Osteoblast (primary cell): ENCODE measurements at regions not wholly inside any gene's neighbourhood (a gene's known extent, or its start where the extent isn't known, plus 50 kb on each side); places are given as distances from the start of the nearest gene placed in this dataset.

Experiments
- DNase-seq: peaks from one replicate; pipeline ENCODE4 v3.0.0; 2011; ENCODE audit warnings: low spot score, mixed read lengths; ENCODE audit not compliant: insufficient read length; ENCODE audit errors: missing footprints
- H2AFZ ChIP-seq: 2 replicates; pipeline ENCODE4 v1.6.0; 2011; ENCODE audit warnings: mild to moderate bottlenecking, low read length
- H3K27ac ChIP-seq: 2 replicates; pipeline ENCODE4 v1.5.1; 2011; ENCODE audit warnings: mild to moderate bottlenecking, low read depth, low read length, moderate library complexity
- H3K27me3 ChIP-seq: 2 replicates; pipeline ENCODE4 v1.6.0; 2012; ENCODE audit warnings: mild to moderate bottlenecking, control low read depth, inconsistent platforms, low read length, moderate library complexity; ENCODE audit not compliant: insufficient read depth
- H3K36me3 ChIP-seq: 2 replicates; pipeline ENCODE4 v1.5.1; 2011; ENCODE audit warnings: mild to moderate bottlenecking, low read length, control low read depth, moderate library complexity; ENCODE audit not compliant: insufficient read depth
- H3K4me1 ChIP-seq: 2 replicates; pipeline ENCODE4 v1.5.1; 2011; ENCODE audit warnings: mild to moderate bottlenecking, low read length, control low read depth, moderate library complexity; ENCODE audit not compliant: insufficient read depth
- H3K4me2 ChIP-seq: 2 replicates; pipeline ENCODE4 v1.6.0; 2011; ENCODE audit warnings: mild to moderate bottlenecking, low read length; ENCODE audit not compliant: insufficient read depth
- H3K4me3 ChIP-seq: fragments of 200-600 bp; sonication (generic); 3 replicates; pipeline ENCODE4 v1.5.1; 2012; ENCODE audit warnings: mild to moderate bottlenecking, low read length, inconsistent platforms; ENCODE audit not compliant: insufficient read depth
- H3K79me2 ChIP-seq: 2 replicates; pipeline ENCODE4 v1.6.0; 2012; ENCODE audit warnings: mild to moderate bottlenecking, low read length, control low read depth, inconsistent platforms; ENCODE audit not compliant: insufficient read depth
- H3K9me3 ChIP-seq: 2 replicates; pipeline ENCODE4 v1.5.1; 2011; ENCODE audit warnings: low read depth, low read length, control low read depth
- H4K20me1 ChIP-seq: 2 replicates; pipeline ENCODE4 v1.6.0; 2012; ENCODE audit warnings: mild to moderate bottlenecking, low read length, control low read depth; ENCODE audit not compliant: insufficient read depth
- CTCF ChIP-seq: IDR thresholded peaks from 2 replicates; pipeline ENCODE4 v1.5.1; 2011; ENCODE audit warnings: mild to moderate bottlenecking, low read depth, low read length, moderate library complexity; ENCODE audit errors: extremely low read depth

- Histone ChIP-seq H3K27me3 (no peaks in the 10 kb centered on the region), H3K27ac (no peak overlapping the region), H4K20me1 (no peaks in the 10 kb centered on the region), H3K4me3 (no peak overlapping the region), H3K79me2 (no peaks in the 10 kb centered on the region), H3K36me3 (no peaks in the 10 kb centered on the region), H2AFZ (no peak overlapping the region), H3K4me1 (no peaks in the 10 kb centered on the region), H3K4me2 (no peak overlapping the region), H3K9me3 (peaks cover 2% of the 10 kb centered on the region)
- DNase-seq = no peak
- TF ChIP-seq CTCF = no peak
Measured at GRCh38 chr2:35504419-35504818, 851.2 kb upstream of the CRIM1 start.

GRCh38 chr2:35503738-35504199 is 851.8 kb upstream of the CRIM1 start:
- Histone ChIP-seq H4K20me1 (no peaks in the 10 kb centered on the region), H3K27me3 (no peaks in the 10 kb centered on the region), H3K4me2 (no peak overlapping the region), H3K4me3 (no peak overlapping the region), H2AFZ (no peak overlapping the region), H3K27ac (no peak overlapping the region), H3K36me3 (no peaks in the 10 kb centered on the region), H3K79me2 (no peaks in the 10 kb centered on the region), H3K4me1 (no peaks in the 10 kb centered on the region), H3K9me3 (peaks cover 2% of the 10 kb centered on the region)
- TF ChIP-seq CTCF = no peak
- no peak for DNase-seq

GRCh38 chr2:35503311-35503710 is 852.3 kb upstream of the CRIM1 start:
- no peaks in the 10 kb centered on the region for H3K79me2 ChIP-seq
- no peaks in the 10 kb centered on the region for H3K4me1 ChIP-seq
- H4K20me1 ChIP-seq = no peaks in the 10 kb centered on the region
- peaks cover 2% of the 10 kb centered on the region for H3K9me3 ChIP-seq
- no peak overlapping the region for H2AFZ ChIP-seq
- no peak overlapping the region for H3K27ac ChIP-seq
- H3K4me3 ChIP-seq = no peak overlapping the region
- no peak for DNase-seq
- no peak overlapping the region for H3K4me2 ChIP-seq
- no peak for TF ChIP-seq CTCF
- H3K36me3 ChIP-seq = no peaks in the 10 kb centered on the region
- no peaks in the 10 kb centered on the region for H3K27me3 ChIP-seq

GRCh38 chr2:35501076-35501475 is 854.5 kb upstream of the CRIM1 start:
- Histone ChIP-seq H3K36me3 (no peaks in the 10 kb centered on the region), H4K20me1 (no peaks in the 10 kb centered on the region), H3K4me3 (no peak overlapping the region), H3K9me3 (peaks cover 2% of the 10 kb centered on the region), H3K79me2 (no peaks in the 10 kb centered on the region), H3K4me1 (no peaks in the 10 kb centered on the region), H3K27me3 (no peaks in the 10 kb centered on the region), H2AFZ (no peak overlapping the region), H3K27ac (no peak overlapping the region), H3K4me2 (no peak overlapping the region)
- no peak for DNase-seq
- no peak for TF ChIP-seq CTCF
